GM23338 (cell line): ENCODE measurements at regions not wholly inside any gene's neighbourhood (a gene's known extent, or its start where the extent isn't known, plus 50 kb on each side); places are given as distances from the start of the nearest gene placed in this dataset. TPM values are rescaled to one million over a fixed set of nuclear protein-coding genes. Genes with fewer than 3 reads are reported as not detected.

ENCODE experiments used
- ATAC-seq: fragments of 200-7000 bp; cut with Tn5 transposase; 3 replicates; pipeline ENCODE4 v1.9.1; 2020
- DNase-seq: peaks from one replicate; pipeline ENCODE4 v3.0.0-alpha.2; 2015; ENCODE audit warnings: low spot score
- H2AFZ ChIP-seq: fragments of 200-600 bp; sonication (generic); 2 replicates; pipeline ENCODE4 v1.8.0; 2016; ENCODE audit warnings: antibody characterized with exemption, mild to moderate bottlenecking, moderate library complexity
- H3F3A ChIP-seq: fragments of 200-600 bp; sonication (generic); replicated peaks from 2 replicates; pipeline ENCODE4 v1.8.0; 2017; ENCODE audit warnings: antibody characterized with exemption, mixed run types, low read depth
- H3K27ac ChIP-seq: fragments of 200-600 bp; sonication (generic); 2 replicates; pipeline ENCODE4 v1.6.1; 2016; ENCODE audit warnings: low read depth
- H3K27me3 ChIP-seq: fragments of 200-600 bp; sonication (generic); 2 replicates; pipeline ENCODE4 v1.8.0; 2016; ENCODE audit warnings: mild to moderate bottlenecking, mixed run types, moderate library complexity; ENCODE audit not compliant: insufficient read depth
- H3K36me3 ChIP-seq: fragments of 200-600 bp; sonication (generic); 2 replicates; pipeline ENCODE4 v1.8.0; 2016; ENCODE audit warnings: mild to moderate bottlenecking; ENCODE audit not compliant: insufficient read depth
- H3K4me1 ChIP-seq: fragments of 200-600 bp; sonication (generic); 2 replicates; pipeline ENCODE4 v1.8.0; 2016; ENCODE audit warnings: mild to moderate bottlenecking, moderate library complexity; ENCODE audit not compliant: insufficient read depth
- H3K4me2 ChIP-seq: fragments of 200-600 bp; sonication (generic); 2 replicates; pipeline ENCODE4 v1.7.1; 2017; ENCODE audit warnings: mixed run types
- H3K4me3 ChIP-seq: fragments of 200-600 bp; sonication (generic); 2 replicates; pipeline ENCODE4 v1.6.1; 2016; ENCODE audit warnings: mixed run types
- H3K79me2 ChIP-seq: fragments of 200-600 bp; sonication (generic); replicated peaks from 2 replicates; pipeline ENCODE4 v1.8.0; 2017; ENCODE audit warnings: mild to moderate bottlenecking; ENCODE audit not compliant: insufficient read depth
- H3K9me2 ChIP-seq: fragments of 200-600 bp; sonication (generic); 2 replicates; pipeline ENCODE4 v1.8.0; 2017; ENCODE audit not compliant: insufficient read depth
- H4K20me1 ChIP-seq: fragments of 200-600 bp; sonication (generic); replicated peaks from 2 replicates; pipeline ENCODE4 v1.8.0; 2017; ENCODE audit warnings: mild to moderate bottlenecking; ENCODE audit not compliant: insufficient read depth
- H3K27ac Mint-ChIP-seq: 2 replicates; pipeline ENCODE4 v1.8.0; 2020; ENCODE audit warnings: inconsistent platforms, mild to moderate bottlenecking, moderate library complexity, mixed read lengths
- H3K27me3 Mint-ChIP-seq: 3 replicates; pipeline ENCODE4 v1.8.0; 2022; ENCODE audit warnings: low read depth, mild to moderate bottlenecking, moderate library complexity, mixed read lengths, inconsistent platforms; ENCODE audit not compliant: insufficient read depth, poor library complexity
- H3K36me3 Mint-ChIP-seq: 3 replicates; pipeline ENCODE4 v1.8.0; 2021; ENCODE audit warnings: low read depth, mild to moderate bottlenecking, inconsistent platforms, moderate library complexity, mixed read lengths
- H3K4me1 Mint-ChIP-seq: 3 replicates; pipeline ENCODE4 v1.8.0; 2020; ENCODE audit warnings: mild to moderate bottlenecking, inconsistent platforms, mixed read lengths
- H3K4me3 Mint-ChIP-seq: 3 replicates; pipeline ENCODE4 v1.8.0; 2021; ENCODE audit warnings: moderate library complexity, mild to moderate bottlenecking, inconsistent platforms, mixed read lengths
- H3K9me3 Mint-ChIP-seq: 3 replicates; pipeline ENCODE4 v1.8.0; 2020; ENCODE audit warnings: moderate library complexity, mild to moderate bottlenecking, inconsistent platforms, mixed read lengths
- CREB1 ChIP-seq: fragments of 250-450 bp; sonication (Bioruptor Pico); IDR thresholded peaks from 2 replicates; pipeline ENCODE4 v1.5.0; 2020; ENCODE audit warnings: low read depth, mild to moderate bottlenecking, moderate library complexity
- EZH2phosphoT487 ChIP-seq: fragments of 200-600 bp; sonication (generic); IDR thresholded peaks from one replicate; pipeline ENCODE4 v1.8.1; 2018; ENCODE audit warnings: antibody characterized with exemption; ENCODE audit not compliant: unreplicated experiment
- JUNB ChIP-seq: IDR thresholded peaks from one replicate; pipeline ENCODE4 v1.6.1; 2016; ENCODE audit warnings: antibody characterized with exemption; ENCODE audit not compliant: unreplicated experiment
- NANOG ChIP-seq: IDR thresholded peaks from 2 replicates; pipeline ENCODE4 v1.6.1; 2016; ENCODE audit warnings: antibody characterized with exemption, borderline replicate concordance
- small RNA-seq: library from RNA; depleted of rRNA; stranded (forward); fragments of <200 nt; gene quantifications from one replicate; pipeline ENCODE3, GENCODE V24; 2014; ENCODE audit warnings: low replicate concordance
- TF ChIP-seq, protein P1 (sequence below), 2 experiments: fragments of 200-600 bp in 1 of 2; sonication (generic) in 1 of 2; conservative IDR thresholded peaks; 2 replicates each; pipeline versions ENCODE4 v1.5.1 to v1.6.1; 2016 to 2017; ENCODE audit warnings: antibody characterized with exemption in 2 of 2, low read depth in 2 of 2, mild to moderate bottlenecking in 2 of 2, moderate library complexity in 1 of 2

DNA sequence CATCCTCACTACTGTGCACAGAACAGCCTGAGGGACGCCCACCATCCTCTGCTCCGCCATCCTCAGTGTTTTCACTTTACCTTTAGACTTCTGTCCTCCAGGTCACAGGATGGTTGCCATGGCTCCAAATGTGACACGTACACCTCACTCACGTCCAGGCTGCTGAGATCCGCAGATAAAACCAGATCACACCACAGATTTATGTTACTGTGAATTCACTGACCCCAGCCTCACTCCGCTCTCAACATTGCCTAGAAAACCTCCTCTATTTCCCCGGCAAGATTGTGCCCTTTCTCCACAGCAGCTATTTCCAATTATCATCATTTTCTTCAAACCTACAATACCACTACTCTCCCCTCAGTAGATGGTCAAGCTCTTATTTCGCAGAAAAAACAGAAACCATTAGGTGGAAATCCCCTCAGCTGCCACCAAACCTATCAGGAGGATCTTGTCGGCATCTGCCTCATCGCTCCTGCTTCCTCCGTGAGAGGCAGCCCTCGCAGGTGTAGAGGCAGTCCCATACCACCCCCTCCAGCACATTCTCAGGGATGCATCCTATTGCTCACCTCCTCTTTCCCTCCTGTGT, 49.8 kb upstream of the SLC1A4 start:
- no peak overlapping the region for H3K27ac Mint-ChIP-seq
- H3K36me3 Mint-ChIP-seq: peaks cover 10% of the 10 kb centered on the region; the same call in 2 of the 3 replicates
- ATAC-seq (peak; percentile 87), DNase-seq (peak; percentile 52)
- H3K4me3 Mint-ChIP-seq: no peak overlapping the region
- H3K27me3 ChIP-seq: no peaks in the 10 kb centered on the region
- no peak overlapping the region for H3K27ac ChIP-seq
- no peaks in the 10 kb centered on the region for H3K79me2 ChIP-seq
- no peaks in the 10 kb centered on the region; the same call in 1 of the 2 replicates for H3K36me3 ChIP-seq
- peaks cover 25% of the 10 kb centered on the region; the same call in 1 of the 2 replicates for H3K4me1 ChIP-seq
- H3K9me2 ChIP-seq: peaks cover 3% of the 10 kb centered on the region; the same call in 1 of the 2 replicates
- H3K4me3 ChIP-seq: no peak overlapping the region
- H3K27me3 Mint-ChIP-seq: peaks cover 6% of the 10 kb centered on the region
- no peaks in the 10 kb centered on the region for H3F3A ChIP-seq
- no peak overlapping the region for H2AFZ ChIP-seq
- H3K9me3 Mint-ChIP-seq: no peaks in the 10 kb centered on the region; the same call in 1 of the 3 replicates
- H4K20me1 ChIP-seq: no peaks in the 10 kb centered on the region
- H3K4me2 ChIP-seq: peak overlapping the region; percentile 2; the same call in 1 of the 2 replicates
- TF ChIP-seq CREB1 (CRISPR knock-in tag) (no peak), JUNB (no peak), NANOG (no peak), EZH2phosphoT487 (no peak)
- TF ChIP-seq, protein P1, sequence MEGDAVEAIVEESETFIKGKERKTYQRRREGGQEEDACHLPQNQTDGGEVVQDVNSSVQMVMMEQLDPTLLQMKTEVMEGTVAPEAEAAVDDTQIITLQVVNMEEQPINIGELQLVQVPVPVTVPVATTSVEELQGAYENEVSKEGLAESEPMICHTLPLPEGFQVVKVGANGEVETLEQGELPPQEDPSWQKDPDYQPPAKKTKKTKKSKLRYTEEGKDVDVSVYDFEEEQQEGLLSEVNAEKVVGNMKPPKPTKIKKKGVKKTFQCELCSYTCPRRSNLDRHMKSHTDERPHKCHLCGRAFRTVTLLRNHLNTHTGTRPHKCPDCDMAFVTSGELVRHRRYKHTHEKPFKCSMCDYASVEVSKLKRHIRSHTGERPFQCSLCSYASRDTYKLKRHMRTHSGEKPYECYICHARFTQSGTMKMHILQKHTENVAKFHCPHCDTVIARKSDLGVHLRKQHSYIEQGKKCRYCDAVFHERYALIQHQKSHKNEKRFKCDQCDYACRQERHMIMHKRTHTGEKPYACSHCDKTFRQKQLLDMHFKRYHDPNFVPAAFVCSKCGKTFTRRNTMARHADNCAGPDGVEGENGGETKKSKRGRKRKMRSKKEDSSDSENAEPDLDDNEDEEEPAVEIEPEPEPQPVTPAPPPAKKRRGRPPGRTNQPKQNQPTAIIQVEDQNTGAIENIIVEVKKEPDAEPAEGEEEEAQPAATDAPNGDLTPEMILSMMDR (conservative IDR thresholded peaks at IDR 0.05; ENCODE audit: low read depth in 2 of 2): peak in 1 of 2 experiments; percentile 53; a peak in 2 of 4 replicates
- H3K4me1 Mint-ChIP-seq: peaks cover 20% of the 10 kb centered on the region

Small RNA genes in the stretch of these regions (small RNA-seq; reads per million reads assigned to genes)
- gene RF00019: not detected
- gene RN7SL211P: not detected
- gene RN7SL341P: not detected
